H1 (cell line): ENCODE measurements at regions not wholly inside any gene's neighbourhood (a gene's known extent, or its start where the extent isn't known, plus 50 kb on each side); places are given as distances from the start of the nearest gene placed in this dataset.
A peak's percentile ranks its signal among the peaks of the same experiment; 100 is the strongest.

Source experiments
- CTCF ChIA-PET: fragments of 300-600 bp; sonication (Branson Sonifier 250); formaldehyde crosslinking; loops from one replicate; lab custom pipeline; 2021; ENCODE audit not compliant: partially characterized antibody; lab: Charles Lee
- POLR2A ChIA-PET: fragments of 300-600 bp; sonication (Branson Sonifier 250); formaldehyde crosslinking; loops from one replicate; lab custom pipeline; 2021; ENCODE audit warnings: inconsistent platforms; ENCODE audit not compliant: partially characterized antibody; lab: Charles Lee
- DNase-seq, 2 experiments: peaks; one replicate each; pipeline versions ENCODE4 v3.0.0 to v3.0.0-alpha.2; 2010 to 2022; ENCODE audit warnings: low spot score in 2 of 2, low read depth in 1 of 2, mixed read lengths in 1 of 2
- FAIRE-seq: peaks from 2 replicates; lab custom pipeline; 2011; peaks lifted over from hg19 to GRCh38; lab: Jason Lieb, UNC
- H2AFZ ChIP-seq: 2 replicates; pipeline ENCODE4 v1.8.1; 2012; ENCODE audit warnings: low read length, inconsistent platforms
- H2AK5ac ChIP-seq: 2 replicates; pipeline ENCODE4 v1.6.1; 2013; ENCODE audit warnings: low read depth, low read length
- H2BK120ac ChIP-seq: replicated peaks from 2 replicates; pipeline ENCODE3; 2013; ENCODE audit warnings: low read depth, low read length, inconsistent platforms
- H2BK12ac ChIP-seq: 2 replicates; pipeline ENCODE4 v1.6.1; 2013; ENCODE audit warnings: low read depth, low read length
- H2BK15ac ChIP-seq: 2 replicates; pipeline ENCODE4 v1.6.1; 2013; ENCODE audit warnings: low read length
- H2BK20ac ChIP-seq: 2 replicates; pipeline ENCODE4 v1.6.1; 2013; ENCODE audit warnings: low read length
- H2BK5ac ChIP-seq: 2 replicates; pipeline ENCODE4 v1.6.1; 2013; ENCODE audit warnings: low read depth, low read length
- H3K14ac ChIP-seq: 2 replicates; pipeline ENCODE4 v1.6.1; 2013; ENCODE audit warnings: inconsistent platforms; ENCODE audit not compliant: insufficient read length
- H3K18ac ChIP-seq: 2 replicates; pipeline ENCODE4 v1.6.1; 2013; ENCODE audit warnings: low read length; ENCODE audit errors: extremely low read depth
- H3K23ac ChIP-seq: 2 replicates; pipeline ENCODE4 v1.6.1; 2013; ENCODE audit warnings: inconsistent platforms; ENCODE audit not compliant: insufficient read length
- H3K23me2 ChIP-seq: 2 replicates; pipeline ENCODE4 v1.6.1; 2013; ENCODE audit warnings: low read depth, low read length
- H3K27ac ChIP-seq: 2 replicates; pipeline ENCODE4 v1.6.1; 2011; ENCODE audit warnings: low read depth, low read length, inconsistent platforms
- H3K27me3 ChIP-seq, 4 experiments: replicated peaks in 1 of 4; 1 replicate in 1 of 4; 2 replicates in 3 of 4; pipeline versions ENCODE4 v1.6.1 to v1.8.1; 2011 to 2013; ENCODE audit warnings: low read length in 3 of 4, mild to moderate bottlenecking in 3 of 4, inconsistent platforms in 2 of 4, mixed read lengths in 2 of 4, moderate library complexity in 1 of 4; ENCODE audit not compliant: control insufficient read depth in 3 of 4, insufficient read depth in 3 of 4; ENCODE audit errors: extremely low read depth in 1 of 4
- H3K36me3 ChIP-seq, 4 experiments: 2 replicates each; pipeline versions ENCODE4 v1.6.1 to v1.8.1; 2011 to 2013; ENCODE audit warnings: mild to moderate bottlenecking in 4 of 4, low read length in 3 of 4, moderate library complexity in 2 of 4, control low read depth in 1 of 4, inconsistent platforms in 1 of 4; ENCODE audit not compliant: insufficient read depth in 4 of 4, control insufficient read depth in 2 of 4
- H3K4ac ChIP-seq: replicated peaks from 2 replicates; pipeline ENCODE3; 2013; ENCODE audit warnings: low read length, low read depth, mixed read lengths, inconsistent platforms; ENCODE audit not compliant: insufficient read length
- H3K4me1 ChIP-seq, 4 experiments: replicated peaks in 1 of 4; 1 replicate in 1 of 4; 2 replicates in 3 of 4; pipeline versions ENCODE4 v1.6.1 to v1.8.1; 2011 to 2013; ENCODE audit warnings: low read length in 3 of 4, inconsistent platforms in 2 of 4, mixed read lengths in 1 of 4; ENCODE audit not compliant: insufficient read depth in 4 of 4, control insufficient read depth in 3 of 4
- H3K4me2 ChIP-seq, 2 experiments: 2 replicates each; pipeline versions ENCODE4 v1.6.1 to v1.8.1; 2011 to 2013; ENCODE audit warnings: low read depth in 2 of 2, low read length in 2 of 2, control low read depth in 1 of 2, inconsistent platforms in 1 of 2, mild to moderate bottlenecking in 1 of 2; ENCODE audit not compliant: insufficient read depth in 1 of 2
- H3K4me3 ChIP-seq, 4 experiments: fragments of 200-600, 300-600 bp in 1 of 4; sonication (generic), shearing (Covaris generic), sonication (Bioruptor Twin) in 1 of 4; 2 replicates each; pipeline versions ENCODE4 v1.5.1 to v1.8.1; 2011 to 2016; ENCODE audit warnings: low read length in 4 of 4, low read depth in 3 of 4, control low read depth in 2 of 4, inconsistent platforms in 2 of 4, mild to moderate bottlenecking in 2 of 4, mixed read lengths in 1 of 4, moderate library complexity in 1 of 4; ENCODE audit not compliant: insufficient read depth in 2 of 4; ENCODE audit errors: extremely low read depth in 1 of 4
- H3K56ac ChIP-seq: replicated peaks from 2 replicates; pipeline ENCODE3; 2013; ENCODE audit warnings: low read depth, mild to moderate bottlenecking, mixed read lengths, low read length, inconsistent platforms; ENCODE audit not compliant: insufficient read length
- H3K79me1 ChIP-seq: 2 replicates; pipeline ENCODE4 v1.6.1; 2013; ENCODE audit warnings: low read depth, low read length, control low read depth
- H3K79me2 ChIP-seq, 2 experiments: 2 replicates each; pipeline versions ENCODE4 v1.6.1 to v1.8.1; 2012 to 2013; ENCODE audit warnings: low read length in 2 of 2, mild to moderate bottlenecking in 2 of 2, inconsistent platforms in 1 of 2; ENCODE audit not compliant: insufficient read depth in 2 of 2, control insufficient read depth in 1 of 2
- H3K9ac ChIP-seq, 4 experiments: replicated peaks in 1 of 4; 1 replicate in 1 of 4; 2 replicates in 3 of 4; pipeline versions ENCODE4 v1.6.1 to v1.8.1; 2011 to 2013; ENCODE audit warnings: low read depth in 3 of 4, low read length in 3 of 4, control low read depth in 2 of 4, mild to moderate bottlenecking in 2 of 4, moderate library complexity in 2 of 4, inconsistent platforms in 1 of 4; ENCODE audit errors: extremely low read depth in 1 of 4
- H3K9me3 ChIP-seq, 2 experiments: 2 replicates each; pipeline versions ENCODE4 v1.6.1 to v1.8.1; 2012 to 2013; ENCODE audit warnings: mild to moderate bottlenecking in 2 of 2, moderate library complexity in 2 of 2, control low read depth in 1 of 2, inconsistent platforms in 1 of 2, low read depth in 1 of 2, low read length in 1 of 2, mixed read lengths in 1 of 2; ENCODE audit not compliant: insufficient read depth in 2 of 2
- H4K20me1 ChIP-seq, 2 experiments: replicated peaks in 1 of 2; 2 replicates each; pipeline versions ENCODE3 to v1.8.1; 2011 to 2013; ENCODE audit warnings: inconsistent platforms in 2 of 2, low read length in 2 of 2, mild to moderate bottlenecking in 1 of 2; ENCODE audit not compliant: insufficient read depth in 2 of 2, control insufficient read depth in 1 of 2
- H4K5ac ChIP-seq: 2 replicates; pipeline ENCODE4 v1.6.1; 2013; ENCODE audit warnings: low read length, low read depth, mixed read lengths, inconsistent platforms; ENCODE audit not compliant: insufficient read length
- H4K8ac ChIP-seq: 2 replicates; pipeline ENCODE4 v1.8.0; 2013; ENCODE audit warnings: mild to moderate bottlenecking, moderate library complexity, low read length, inconsistent platforms; ENCODE audit not compliant: insufficient read depth; ENCODE audit errors: extremely low read depth
- H4K91ac ChIP-seq: replicated peaks from 2 replicates; pipeline ENCODE3; 2013; ENCODE audit warnings: low read length, mixed read lengths, inconsistent platforms; ENCODE audit not compliant: insufficient read length
- GABPA ChIP-seq: IDR thresholded peaks from 2 replicates; pipeline ENCODE4 v1.6.1; 2011; ENCODE audit warnings: mild to moderate bottlenecking, low read length, moderate library complexity, borderline replicate concordance; ENCODE audit not compliant: insufficient read depth
- HDAC6 ChIP-seq: IDR thresholded peaks from one replicate; pipeline ENCODE4 v1.7.1; 2012; ENCODE audit warnings: low read depth, mild to moderate bottlenecking, inconsistent platforms, low read length, moderate library complexity
- TCF12 ChIP-seq: IDR thresholded peaks from 2 replicates; pipeline ENCODE4 v1.6.1; 2011; ENCODE audit warnings: low read depth, mild to moderate bottlenecking, low read length

DNA sequence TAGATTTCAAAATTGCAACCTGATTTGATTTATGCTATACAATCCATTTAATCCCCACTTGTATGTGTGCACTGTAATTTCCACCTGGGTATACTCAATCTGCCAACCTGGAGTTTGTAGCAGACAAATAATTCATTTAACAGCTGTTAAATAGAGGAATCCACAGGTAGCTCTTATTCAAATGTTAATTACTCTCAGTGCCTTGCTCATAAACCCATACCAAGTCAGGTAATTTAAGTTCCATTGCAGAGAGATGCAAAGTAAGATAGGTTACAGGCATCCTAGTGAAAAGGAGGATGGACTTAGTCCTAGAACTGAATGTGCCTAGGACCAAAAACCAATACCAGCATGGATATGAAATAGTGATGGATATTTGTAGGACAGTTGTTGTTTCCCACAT, 674.2 kb downstream of the TBL1XR1 start:
- no peaks in the 10 kb centered on the region for H3K9me3 ChIP-seq
- no peak overlapping the region for H2BK5ac ChIP-seq
- ChIA-PET CTCF (interaction anchor here (0.8 to 2.0 kb wide), 4 partner anchors 9 to 158 kb away, joined by 3 to 8 read pairs (median 3); no protein-coding TSS in a partner anchor), POLR2A (interaction anchor here (2.0 kb wide), 1 partner anchor 17 kb away, joined by 4 read pairs; no protein-coding TSS in a partner anchor)
- H3K27ac ChIP-seq: no peak overlapping the region
- H2BK15ac ChIP-seq: no peak overlapping the region
- no peak overlapping the region for H2BK20ac ChIP-seq
- no peak overlapping the region for H3K23ac ChIP-seq
- H4K20me1 ChIP-seq: no peaks in the 10 kb centered on the region
- peak overlapping the region in 1 of 2 experiments; percentile 15; a peak in 1 of 4 replicates for H3K4me2 ChIP-seq
- no peak overlapping the region for H3K9ac ChIP-seq
- no peak overlapping the region for H3K56ac ChIP-seq
- H3K23me2 ChIP-seq: no peaks in the 10 kb centered on the region
- H4K5ac ChIP-seq: no peak overlapping the region
- H4K8ac ChIP-seq: no peak overlapping the region
- H3K79me1 ChIP-seq: no peaks in the 10 kb centered on the region
- no peaks in the 10 kb centered on the region for H3K79me2 ChIP-seq
- no peaks in the 10 kb centered on the region; a peak in 1 of 8 replicates for H3K36me3 ChIP-seq
- DNase-seq (no peak), FAIRE-seq (no peak)
- H3K4me1 ChIP-seq: peaks cover 2 to 31% (median 8%) of the 10 kb centered on the region in 4 experiments; a peak in 5 of 7 replicates
- H3K18ac ChIP-seq: no peak overlapping the region
- no peak overlapping the region; a peak in 1 of 8 replicates for H3K4me3 ChIP-seq
- no peaks in the 10 kb centered on the region for H3K27me3 ChIP-seq
- H3K4ac ChIP-seq: no peak overlapping the region
- no peak overlapping the region for H2AFZ ChIP-seq
- no peak overlapping the region for H3K14ac ChIP-seq
- H4K91ac ChIP-seq: no peak overlapping the region
- no peak overlapping the region for H2BK12ac ChIP-seq
- no peak overlapping the region for H2AK5ac ChIP-seq
- no peak overlapping the region for H2BK120ac ChIP-seq
- TF ChIP-seq GABPA: no peak
- 0 out of 2 replicates have a peak, but pooled peaks have one; percentile 40 for TF ChIP-seq TCF12
- no peak for TF ChIP-seq HDAC6
